Gastroesophageal sphincter (tissue), 4 donors: ENCODE measurements at regions not wholly inside any gene's neighbourhood (a gene's known extent, or its start where the extent isn't known, plus 50 kb on each side); places are given as distances from the start of the nearest gene placed in this dataset.
"Not testable (repeated sequence)": the region's sequence is repeated elsewhere in the genome, so short reads cannot be mapped to it uniquely, and the experiment has no call there.

ENCODE experiments used
- ATAC-seq: fragments of 150-250 bp; one replicate; pipeline ENCODE4 v1.9.1; 2016; ENCODE audit warnings: mild to moderate bottlenecking, moderate library complexity
- H3K27ac ChIP-seq, 4 donors: fragments of 200-600 bp; sonication (generic) in 3 of 4; 1 replicate in 3 of 4; 2 replicates in 1 of 4; pipeline ENCODE4 v1.5.1; 2016 to 2019
- H3K27me3 ChIP-seq: fragments of 200-600 bp; sonication (generic); one replicate; pipeline ENCODE4 v1.5.1; 2019
- H3K36me3 ChIP-seq, 2 donors: fragments of 200-600 bp; sonication (generic); one replicate each; pipeline ENCODE4 v1.5.1; 2019; ENCODE audit warnings: control low read depth in 1 of 2
- H3K4me1 ChIP-seq, 3 donors: fragments of 200-600 bp; sonication (generic); 1 replicate in 2 of 3; 2 replicates in 1 of 3; pipeline ENCODE4 v1.5.1; 2016 to 2019; ENCODE audit warnings: control low read depth in 2 of 3
- H3K4me3 ChIP-seq, 2 donors: fragments of 200-600 bp; sonication (generic); one replicate each; pipeline ENCODE4 v1.5.1; 2019; ENCODE audit warnings: mild to moderate bottlenecking in 1 of 2, moderate library complexity in 1 of 2
- H3K9me3 ChIP-seq, 3 donors: fragments of 200-600 bp; sonication (generic); one replicate each; pipeline ENCODE4 v1.5.1; 2017 to 2019; ENCODE audit warnings: control low read depth in 2 of 3
- CTCF ChIP-seq, 4 experiments: fragments of 200-600 bp in 2 of 4; fragments of 450-650 bp in 2 of 4; sonication (generic) in 1 of 4; IDR thresholded peaks; one replicate each; pipeline ENCODE4 v1.5.1; 2017 to 2019; ENCODE audit warnings: antibody characterized with exemption in 4 of 4, mild to moderate bottlenecking in 2 of 4, moderate library complexity in 2 of 4
- EP300 ChIP-seq: sonication (generic); formaldehyde crosslinking; IDR thresholded peaks from one replicate; pipeline ENCODE4 v1.6.1; 2017; ENCODE audit warnings: antibody characterized with exemption, mild to moderate bottlenecking
- POLR2A ChIP-seq, 2 donors: fragments of 450-650 bp; IDR thresholded peaks; one replicate each; pipeline ENCODE4 v1.6.1; 2017; ENCODE audit warnings: antibody characterized with exemption in 2 of 2, mild to moderate bottlenecking in 2 of 2, moderate library complexity in 1 of 2
- POLR2AphosphoS5 ChIP-seq: sonication (generic); formaldehyde crosslinking; IDR thresholded peaks from one replicate; pipeline ENCODE4 v1.6.1; 2017; ENCODE audit warnings: antibody characterized with exemption
- WGBS, 2 donors: methylation state at CpG; one replicate each; pipeline ENCODE4 v1.1.5; 2018; ENCODE audit warnings: low coverage in 1 of 2; 5-methylcytosine and 5-hydroxymethylcytosine counted together

DNA sequence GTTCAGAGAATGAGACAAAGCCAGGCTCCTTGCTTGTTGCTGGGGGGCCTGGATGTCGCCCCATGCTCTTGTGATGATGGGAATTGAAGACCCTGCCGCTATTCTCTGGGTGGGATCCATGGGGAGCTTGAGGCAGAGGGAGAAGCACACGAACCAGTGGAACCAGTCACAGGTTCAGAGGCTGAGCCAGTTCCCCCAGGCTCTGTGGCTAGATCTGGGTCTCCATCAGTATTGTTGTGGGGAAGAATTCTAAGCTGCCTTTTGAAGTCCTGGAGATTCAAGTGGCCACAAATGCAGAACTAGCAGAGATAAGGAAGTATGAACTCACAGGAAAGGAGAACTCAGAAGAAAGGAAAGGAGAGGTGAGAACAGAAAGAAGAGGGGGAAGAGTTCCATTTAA, 219.4 kb downstream of the MSX2 start:
- H3K9me3 ChIP-seq, result no peaks in the 10 kb centered on the region
- no peak overlapping the region for H3K4me3 ChIP-seq

GRCh38 chr5:174943002-174943401, 218.6 kb downstream of the MSX2 start:
- not testable (repeated sequence) for H3K9me3 ChIP-seq, H3K4me3 ChIP-seq, H3K36me3 ChIP-seq, ATAC-seq, H3K27ac ChIP-seq, H3K4me1 ChIP-seq
- WGBS, 2 donors, result 93 to 100% methylated on average over 1 of the region's 1 CpG
- peaks cover 39% of the 10 kb centered on the region for H3K27me3 ChIP-seq

More for the DNA sequence above, 219.4 kb downstream of the MSX2 start:
- H3K27me3 ChIP-seq, result peaks cover 45% of the 10 kb centered on the region
- no peaks in the 10 kb centered on the region for H3K4me1 ChIP-seq
- 88 to 100% methylated on average over 1 of the region's 3 CpGs for WGBS, 2 donors
- no peak for TF ChIP-seq POLR2AphosphoS5
- TF ChIP-seq EP300, result no peak
- TF ChIP-seq POLR2A (IDR thresholded peaks at IDR 0.05), result no peak
- TF ChIP-seq CTCF (IDR thresholded peaks at IDR 0.05), result no peak
- H3K36me3 ChIP-seq, result no peaks in the 10 kb centered on the region
- H3K27ac ChIP-seq, result no peak overlapping the region
- no peak for ATAC-seq

DNA sequence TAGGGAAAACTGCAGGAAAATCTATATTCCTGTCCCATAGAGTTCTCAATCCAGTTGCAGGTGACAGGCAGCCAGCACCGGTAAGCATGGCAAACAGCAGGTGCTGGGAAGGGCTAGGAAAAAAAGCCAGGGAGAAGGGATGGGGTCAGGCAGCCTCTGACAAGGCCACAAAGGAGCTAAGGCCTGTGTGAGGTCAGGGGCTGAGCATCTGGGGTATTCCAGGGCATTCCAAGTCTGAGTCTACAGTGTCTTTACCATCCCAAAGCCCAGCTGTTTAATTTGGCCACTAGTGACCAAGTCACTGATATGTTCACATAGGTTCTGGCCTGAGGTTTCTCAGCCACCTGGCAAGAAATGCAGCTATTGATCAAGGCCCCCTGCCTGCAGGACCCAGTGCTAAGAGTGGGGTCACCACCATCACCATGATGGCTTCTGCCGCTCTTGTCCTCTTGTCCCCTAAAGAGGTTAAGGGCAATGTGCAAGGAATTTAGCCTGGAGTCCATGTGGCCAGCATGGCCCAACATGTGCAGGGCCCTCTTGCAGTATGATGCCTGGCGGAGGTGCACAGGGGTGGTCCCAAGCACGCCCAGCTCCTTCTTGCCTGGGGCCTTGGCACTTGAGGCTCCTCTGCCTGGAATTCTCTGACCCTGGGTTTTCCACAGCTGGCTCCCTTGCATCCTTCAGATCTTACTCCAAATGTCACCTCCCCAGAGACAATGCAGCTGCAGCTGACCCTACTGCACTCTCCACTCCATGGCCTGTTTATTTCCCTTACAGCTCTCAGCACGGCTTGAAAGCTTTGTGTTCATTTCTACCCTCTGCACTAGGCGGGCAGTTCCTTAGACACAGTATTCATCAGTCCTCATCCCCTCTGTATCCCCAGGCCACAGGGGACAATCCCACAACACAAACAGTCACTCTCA, 213.1 kb downstream of the MSX2 start:
- H3K4me1 ChIP-seq, result peaks cover 0 to 6% (median 0%) of the 10 kb centered on the region in 3 donors
- H3K36me3 ChIP-seq, result no peaks in the 10 kb centered on the region
- no peak for TF ChIP-seq EP300
- no peak for TF ChIP-seq POLR2AphosphoS5
- no peak for TF ChIP-seq POLR2A (IDR thresholded peaks at IDR 0.05)
- ATAC-seq, result no peak
- WGBS, 2 donors, result 50 to 66% methylated on average over 2 to 3 of the region's 6 CpGs
- H3K4me3 ChIP-seq, result no peak overlapping the region
- H3K27ac ChIP-seq, result no peak overlapping the region
- H3K27me3 ChIP-seq, result peaks cover 32% of the 10 kb centered on the region
- H3K9me3 ChIP-seq, result peaks cover 0 to 12% (median 0%) of the 10 kb centered on the region in 3 donors

- Histone ChIP-seq H3K9me3 (peaks cover 0 to 15% (median 0%) of the 10 kb centered on the region in 3 donors), H3K36me3 (no peaks in the 10 kb centered on the region), H3K27ac (no peak overlapping the region), H3K4me3 (no peak overlapping the region), H3K27me3 (peaks cover 18% of the 10 kb centered on the region), H3K4me1 (peaks cover 0 to 6% (median 0%) of the 10 kb centered on the region in 3 donors)
- TF ChIP-seq CTCF (IDR thresholded peaks at IDR 0.05) (peak; percentile 69 to 86 (median 78)), POLR2A (IDR thresholded peaks at IDR 0.05) (no peak), EP300 (no peak), POLR2AphosphoS5 (no peak)
- WGBS, 2 donors, result 11 to 16% methylated on average over 7 to 8 of the region's 9 CpGs
- ATAC-seq, result no peak
Observed at GRCh38 chr5:174935854-174936474, 211.6 kb downstream of the MSX2 start.

DNA sequence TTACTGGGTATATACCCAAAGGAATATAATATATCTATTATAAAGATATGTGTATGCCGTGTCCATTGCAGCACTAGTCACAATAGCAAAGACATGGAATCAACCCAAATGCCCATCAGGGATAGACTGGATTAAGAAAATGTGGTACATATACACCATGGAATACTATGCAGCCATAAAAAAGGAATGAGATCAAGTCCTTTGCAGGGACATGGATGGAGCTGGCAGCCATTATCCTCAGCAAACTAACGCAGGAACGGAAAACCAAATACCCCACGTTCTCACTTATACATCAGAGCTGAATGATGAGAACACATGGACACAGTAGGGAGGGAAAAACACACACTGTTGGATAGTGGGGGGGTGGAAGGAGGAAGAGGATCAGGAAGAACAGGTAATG, 206.7 kb downstream of the MSX2 start:
- H3K27me3 ChIP-seq, H3K4me3 ChIP-seq, H3K36me3 ChIP-seq, H3K27ac ChIP-seq, H3K4me1 ChIP-seq, ATAC-seq: not testable (repeated sequence)
- 86 to 95% methylated on average over 4 of the region's 4 CpGs for WGBS, 2 donors
- peaks cover 0 to 15% (median 0%) of the 10 kb centered on the region in 3 donors for H3K9me3 ChIP-seq

- ATAC-seq, result no peak
- 57 to 100% methylated on average over 1 of the region's 1 CpG for WGBS, 2 donors
- no peak for TF ChIP-seq CTCF (IDR thresholded peaks at IDR 0.05)
- TF ChIP-seq POLR2AphosphoS5, result no peak
- no peak for TF ChIP-seq EP300
- TF ChIP-seq POLR2A (IDR thresholded peaks at IDR 0.05), result no peak
- no peaks in the 10 kb centered on the region for H3K9me3 ChIP-seq
- H3K27ac ChIP-seq, result no peak overlapping the region
- no peaks in the 10 kb centered on the region for H3K27me3 ChIP-seq
- H3K36me3 ChIP-seq, result no peaks in the 10 kb centered on the region
- H3K4me3 ChIP-seq, result no peak overlapping the region
- no peaks in the 10 kb centered on the region for H3K4me1 ChIP-seq
Observed at GRCh38 chr5:174925586-174925985, 201.2 kb downstream of the MSX2 start.
